Renal pelvis (tissue), 1 donor: ENCODE measurements at regions not wholly inside any gene's neighbourhood (a gene's known extent, or its start where the extent isn't known, plus 50 kb on each side); places are given as distances from the start of the nearest gene placed in this dataset.
"Not testable (repeated sequence)": the region's sequence is repeated elsewhere in the genome, so short reads cannot be mapped to it uniquely, and the experiment has no call there.

Source experiments
- DNase-seq: peaks from one replicate; pipeline ENCODE4 v3.0.0-alpha.2; 2013

DNA sequence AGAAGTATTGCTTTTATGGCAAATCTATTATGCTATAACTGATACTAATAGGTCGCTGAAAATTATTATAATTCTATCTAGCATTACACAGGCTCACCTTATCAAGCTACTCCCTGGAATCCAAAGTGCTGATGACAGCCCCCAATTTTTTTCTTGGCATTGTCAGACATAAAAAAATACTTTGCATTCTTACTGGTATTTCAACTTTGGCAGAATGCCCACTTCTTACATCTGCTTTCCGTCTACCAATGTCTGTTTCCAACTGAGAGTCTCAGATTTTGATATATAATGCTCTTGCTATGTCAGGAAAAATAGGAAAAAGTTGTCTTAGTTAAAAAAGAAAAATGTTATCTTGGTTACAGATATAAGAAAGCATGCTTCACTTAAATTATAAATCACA is 615.4 kb downstream of the C12orf50 start:
- peak; percentile 27 for DNase-seq

DNA sequence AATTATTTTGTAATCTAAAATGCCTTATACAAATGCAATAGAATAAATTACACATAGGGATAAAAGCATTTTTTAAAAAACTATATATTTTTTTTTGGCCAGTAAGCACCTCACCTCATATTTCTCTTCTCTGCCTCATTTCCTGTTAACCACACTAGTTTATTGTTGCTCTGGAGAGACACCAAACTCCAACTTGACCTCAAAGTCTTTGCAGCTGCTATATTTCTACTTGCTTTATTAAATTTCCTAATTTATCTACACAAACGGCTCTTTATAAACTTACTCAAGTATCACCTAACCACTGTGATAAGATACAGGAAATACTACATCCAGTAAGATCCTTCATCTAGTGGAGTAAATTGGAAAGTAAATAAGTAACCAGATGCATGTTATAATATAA is 622.3 kb downstream of the C12orf50 start:
- DNase-seq: no peak

DNA sequence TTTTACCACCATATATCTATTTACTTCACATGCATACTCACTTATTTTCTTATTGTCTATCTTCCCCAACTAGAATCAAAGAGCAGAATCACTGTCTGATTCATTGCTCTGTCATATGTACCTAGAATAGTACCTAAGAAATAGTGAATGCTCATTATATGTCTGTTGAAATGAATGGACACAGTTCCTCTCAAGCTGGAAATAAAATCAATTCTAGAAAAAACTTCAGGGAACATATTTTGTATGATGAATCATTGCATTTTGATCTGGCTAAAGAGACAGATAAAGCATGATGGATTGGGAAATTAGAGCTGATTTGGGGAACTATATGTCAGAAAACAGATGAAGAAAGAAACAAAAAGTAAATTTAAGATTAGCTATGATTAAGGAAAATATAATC is 623.3 kb downstream of the C12orf50 start:
- DNase-seq: no peak

DNA sequence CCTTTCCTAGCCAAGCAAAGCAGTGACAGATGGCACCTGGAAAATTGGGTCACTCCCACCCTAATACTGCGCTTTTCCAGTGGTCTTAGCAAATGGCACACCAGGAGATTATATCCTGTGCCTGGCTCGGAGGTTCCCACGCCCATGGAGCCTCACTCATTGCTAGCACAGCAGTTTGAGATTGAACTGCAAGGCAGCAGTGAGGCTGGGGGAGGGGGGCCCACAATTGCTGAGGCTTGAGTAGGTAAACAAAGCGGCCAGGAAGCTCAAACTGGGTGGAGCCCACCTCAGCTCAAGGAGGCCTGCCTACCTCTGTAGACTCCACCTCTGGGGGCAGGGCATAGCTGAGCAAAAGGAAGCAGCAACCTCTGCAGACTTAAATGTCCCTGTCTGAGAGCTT is 635.0 kb downstream of the C12orf50 start:
- not testable (repeated sequence) for DNase-seq

DNA sequence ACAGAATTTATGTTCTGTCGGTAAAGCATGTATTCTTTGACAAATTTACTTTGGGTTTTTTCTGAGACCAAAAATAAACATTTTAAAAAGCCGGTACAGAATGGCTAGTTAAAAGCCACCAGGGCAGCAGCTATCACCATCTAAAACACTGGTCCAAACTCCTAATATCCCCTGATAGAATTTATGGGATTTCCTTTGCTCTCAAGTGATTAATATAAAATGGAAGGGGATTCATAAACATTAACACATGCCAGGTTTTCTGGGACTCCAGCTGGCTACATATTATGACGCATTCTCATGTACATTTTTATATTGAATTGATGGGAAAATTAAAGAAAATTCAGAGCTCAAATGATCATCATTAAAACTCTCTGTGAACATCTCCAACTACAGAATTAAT is 640.8 kb downstream of the C12orf50 start:
- DNase-seq: no peak

DNA sequence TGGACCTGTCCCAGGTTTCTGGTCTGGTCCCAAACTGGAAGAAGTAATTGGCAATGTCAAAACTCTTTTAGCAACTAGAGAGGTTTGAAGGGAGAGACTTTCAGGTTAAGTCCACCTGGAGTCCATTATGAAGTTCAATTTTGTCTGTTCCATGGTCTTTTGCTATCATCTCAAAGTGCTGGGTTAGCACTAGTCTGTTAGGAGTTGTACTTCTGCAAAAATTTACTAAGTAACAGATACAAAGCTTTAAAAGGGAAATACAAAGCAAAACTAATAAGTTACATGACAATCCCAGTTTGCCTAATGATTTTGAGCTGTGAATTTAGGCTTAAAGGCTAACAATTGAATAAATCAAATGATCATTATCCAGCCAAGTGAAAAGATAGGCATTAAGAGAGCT is 643.9 kb downstream of the C12orf50 start:
- DNase-seq: no peak

DNA sequence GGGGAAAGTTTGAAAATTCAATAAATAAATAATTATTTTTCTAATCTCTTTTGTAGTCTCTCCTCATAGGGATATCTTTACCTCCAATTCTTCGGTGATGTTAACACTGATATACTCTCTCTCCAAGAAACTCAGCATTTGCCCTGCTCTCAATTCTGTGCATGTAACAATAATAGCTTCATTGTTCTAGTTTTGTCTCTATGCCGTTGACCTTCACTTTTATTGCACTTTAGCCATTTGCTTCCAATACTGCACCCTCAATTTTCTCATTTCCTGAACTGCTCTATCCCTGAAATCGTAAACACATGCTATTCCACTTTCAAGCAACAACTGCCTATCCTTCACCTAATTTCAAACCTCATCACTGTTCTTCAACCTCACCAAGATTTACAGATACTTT is 645.0 kb downstream of the C12orf50 start:
- DNase-seq: no peak

DNA sequence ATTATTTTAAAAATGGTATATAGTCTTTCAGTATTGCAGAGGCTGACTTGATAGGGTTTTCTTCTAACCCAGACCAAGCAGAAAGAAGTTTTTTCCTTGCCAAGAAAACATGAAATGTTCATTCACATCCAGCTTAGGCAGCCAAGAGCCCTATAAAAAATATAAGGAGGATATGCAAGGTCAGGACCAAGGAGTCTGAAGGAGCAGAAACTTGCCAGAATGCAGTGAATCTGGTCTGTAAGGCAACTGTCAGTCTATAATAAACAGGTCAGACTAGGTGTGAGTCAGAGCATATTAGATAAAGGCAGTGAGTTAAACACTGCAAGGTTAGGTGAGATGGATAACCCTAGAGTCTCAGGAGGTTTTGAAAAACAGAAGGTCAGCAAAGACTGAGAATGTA is 645.5 kb downstream of the C12orf50 start:
- DNase-seq: no peak

DNA sequence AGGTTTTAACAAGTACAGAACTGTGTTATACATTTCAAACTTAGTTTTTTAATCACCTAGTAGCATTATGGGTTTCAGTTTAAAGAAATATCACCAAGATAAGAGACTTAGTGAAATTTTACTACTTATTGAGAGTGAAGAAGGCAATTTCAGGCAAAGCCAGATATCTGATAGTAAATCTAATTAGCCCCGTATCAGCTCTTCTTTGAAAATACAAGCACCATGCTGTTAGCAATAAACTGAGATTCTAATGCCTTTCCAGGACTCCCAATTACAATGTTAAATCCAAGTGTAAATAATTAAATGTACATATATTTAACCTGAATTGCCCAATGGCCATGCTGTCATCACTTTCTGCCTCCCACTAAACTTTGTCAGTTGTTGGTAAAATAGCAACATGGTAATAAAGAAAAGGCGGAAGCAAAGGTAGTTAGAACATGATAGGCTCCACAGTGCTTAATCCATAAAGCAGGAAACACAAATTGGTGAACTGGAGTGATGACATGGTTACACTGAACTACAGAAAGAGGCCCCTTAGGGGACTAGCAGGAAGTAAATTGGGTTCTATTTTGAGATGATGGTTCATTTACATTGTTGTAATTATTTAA is 646.1 kb downstream of the C12orf50 start:
- no peak for DNase-seq

DNA sequence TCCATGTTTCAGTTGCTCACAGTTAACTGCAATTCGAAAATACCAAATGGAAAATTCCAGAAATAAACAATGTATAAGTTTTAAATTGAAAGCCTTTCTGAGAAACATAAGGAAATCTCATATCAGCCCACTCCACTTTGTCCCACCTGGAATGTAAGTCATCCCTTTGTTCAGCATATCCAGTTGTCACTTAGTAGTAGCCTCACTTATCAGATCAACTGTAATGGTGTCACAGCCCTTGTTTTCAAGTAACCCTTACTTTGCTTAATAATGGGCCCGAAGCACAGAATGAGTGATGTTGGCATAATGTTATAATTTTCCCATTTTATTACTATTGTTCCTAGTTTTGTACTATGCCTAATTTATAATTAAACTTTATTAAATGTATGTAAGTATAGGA is 646.8 kb downstream of the C12orf50 start:
- no peak for DNase-seq

DNA sequence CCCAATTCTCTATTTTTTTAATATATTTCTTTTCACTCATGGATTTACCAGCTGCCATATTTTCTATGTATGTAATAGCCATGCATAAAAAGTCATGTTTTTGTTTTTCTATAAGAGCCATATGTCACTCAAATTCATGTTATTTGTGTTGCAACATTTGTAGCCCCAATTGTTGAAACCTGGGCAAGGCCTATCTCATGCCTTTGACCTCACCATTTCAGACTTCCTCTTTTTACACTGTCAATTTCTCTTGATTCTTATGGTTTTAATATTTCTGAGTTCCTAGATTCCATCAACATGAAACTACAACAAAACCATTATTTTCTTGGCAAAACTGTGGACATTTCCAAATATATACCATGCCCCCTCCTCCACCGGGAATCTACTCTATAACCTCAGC is 647.5 kb downstream of the C12orf50 start:
- DNase-seq: no peak

DNA sequence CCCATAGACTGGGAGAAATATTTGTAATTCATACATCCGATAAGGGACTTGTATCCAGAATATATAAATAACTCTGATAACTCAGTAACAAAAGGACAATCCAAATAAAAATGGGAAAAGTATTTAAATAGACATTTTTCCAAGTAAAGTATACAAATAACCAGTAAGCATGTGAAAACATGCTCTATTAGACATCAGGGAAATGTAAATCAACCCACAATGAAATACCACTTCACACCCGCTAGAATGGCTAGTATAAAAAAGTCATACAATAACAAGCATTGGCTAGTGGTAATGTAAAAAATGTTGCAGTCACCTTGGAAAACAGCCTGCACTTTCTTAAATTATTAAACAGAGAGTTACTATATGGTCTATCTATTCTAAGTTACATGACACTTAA is 650.7 kb downstream of the C12orf50 start:
- no peak for DNase-seq

DNA sequence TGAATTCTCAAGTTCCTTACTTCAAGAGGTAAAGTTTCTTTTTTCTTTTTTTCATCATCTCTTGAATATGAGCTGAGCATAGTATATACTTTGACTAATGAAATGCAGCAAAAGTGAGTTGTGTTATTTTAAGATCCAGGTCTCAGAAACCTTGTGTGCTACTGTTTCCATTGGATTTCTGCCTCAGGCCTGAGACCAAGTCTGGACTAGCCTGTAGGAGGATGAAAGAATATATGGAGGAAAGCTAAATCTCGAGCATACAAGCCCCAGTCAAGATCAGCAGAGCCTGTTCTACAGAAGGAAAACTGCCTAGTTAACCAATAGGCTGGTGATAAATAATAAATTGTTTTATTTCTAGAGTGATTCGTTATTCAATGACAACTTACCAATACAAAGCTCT is 652.5 kb downstream of the C12orf50 start:
- DNase-seq: no peak

DNA sequence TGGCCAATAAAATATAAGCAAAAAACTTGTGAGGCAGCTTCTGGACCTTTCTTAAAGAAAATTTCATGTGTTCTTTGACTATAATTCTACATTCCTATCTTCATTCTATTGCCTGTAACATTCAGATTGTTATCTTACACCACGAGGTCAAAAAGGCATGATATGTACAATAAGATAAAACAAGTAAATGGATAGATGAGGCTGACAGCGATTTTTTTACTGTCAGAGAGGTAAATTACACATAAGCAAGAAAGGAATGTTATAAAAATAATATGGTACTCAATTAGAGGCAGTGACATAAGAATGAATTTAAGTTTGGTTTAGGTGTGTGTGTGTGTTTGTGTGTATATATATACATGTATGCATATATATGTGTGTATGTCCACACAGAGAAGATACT is 660.0 kb downstream of the C12orf50 start:
- DNase-seq: no peak

DNA sequence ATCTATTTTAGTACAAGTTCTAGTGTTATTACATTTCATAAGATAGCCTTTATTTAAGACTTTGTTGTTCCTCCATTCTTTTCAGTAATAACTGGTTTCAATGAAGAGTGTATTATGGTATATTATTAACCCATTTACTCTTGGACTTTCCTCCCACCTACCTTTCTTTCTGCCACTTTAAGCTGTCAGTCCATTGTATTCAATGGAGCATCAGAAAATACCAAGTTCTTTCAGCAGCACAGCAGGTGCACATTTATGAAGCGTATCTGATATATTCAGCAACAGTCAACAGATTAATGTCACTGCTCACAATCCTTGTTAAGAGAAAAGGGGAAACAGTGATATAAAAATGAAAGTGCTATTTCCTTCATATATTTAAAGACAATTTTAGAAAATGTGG is 660.9 kb downstream of the C12orf50 start:
- DNase-seq: no peak

DNA sequence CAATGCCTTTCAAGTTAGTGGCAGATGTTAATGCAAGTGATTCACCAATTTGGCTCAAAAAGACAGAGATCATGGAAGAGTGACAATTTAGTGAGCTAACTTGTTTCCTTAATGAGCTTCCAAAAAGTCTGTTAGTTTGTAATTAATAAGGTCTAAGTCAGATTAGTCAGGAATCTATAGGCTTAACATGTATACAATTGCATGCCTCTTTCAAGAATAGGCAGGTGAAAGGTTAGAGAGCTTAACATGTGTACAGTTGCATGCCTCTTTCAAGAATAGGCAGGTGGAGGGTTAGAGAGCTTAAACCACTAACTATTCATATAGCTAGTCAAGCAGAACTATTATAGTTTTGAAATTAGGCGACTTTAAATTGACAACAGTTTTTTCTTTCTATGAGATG is 663.8 kb downstream of the C12orf50 start:
- no peak for DNase-seq

DNA sequence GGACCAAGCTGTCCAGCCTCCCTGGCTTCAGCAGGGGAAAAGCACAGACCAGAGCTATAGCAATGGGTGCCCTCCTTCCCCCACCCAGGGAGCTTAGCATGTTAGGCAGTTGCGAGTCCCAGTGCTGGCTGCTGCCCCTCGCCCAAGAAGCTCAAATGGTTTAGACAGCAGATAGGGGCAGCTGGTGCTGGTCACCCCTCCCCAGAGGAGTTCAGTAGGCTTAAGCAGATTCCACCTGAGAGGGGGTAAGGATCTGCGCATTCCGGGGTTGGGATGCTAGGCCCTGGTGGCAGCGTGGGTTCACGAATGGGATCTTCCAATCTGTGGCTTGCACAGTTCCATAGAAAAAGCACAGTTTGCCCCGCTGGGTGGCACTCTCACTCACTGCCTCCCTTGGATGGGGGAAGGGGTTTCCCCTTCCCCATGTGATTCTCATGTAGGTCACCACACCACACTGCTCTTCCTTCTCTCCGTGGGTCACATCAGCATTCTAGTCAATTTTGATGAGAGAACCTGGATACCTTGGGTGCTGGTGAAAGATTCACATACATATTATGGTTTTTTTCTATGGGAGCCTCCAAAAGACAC is 665.6 kb downstream of the C12orf50 start:
- DNase-seq: no peak

DNA sequence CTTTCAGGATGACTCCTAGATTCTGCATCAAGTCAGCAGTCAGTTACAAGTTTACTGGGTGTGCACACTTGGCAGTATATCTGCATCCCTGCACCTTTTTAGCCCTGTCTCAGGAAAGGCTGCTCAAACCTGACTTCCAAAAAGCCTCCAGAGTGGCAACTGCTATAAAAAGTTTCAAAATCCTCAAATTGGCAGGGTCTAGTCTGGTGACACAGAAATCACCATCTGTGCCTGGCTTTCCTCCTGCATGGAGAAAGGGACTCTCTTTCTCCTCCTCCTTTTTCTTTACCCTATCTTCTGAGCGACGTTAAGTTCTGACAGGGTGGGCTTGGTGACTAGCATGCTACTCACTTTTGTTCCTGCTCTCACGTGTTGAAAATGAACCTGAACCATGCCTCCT is 679.5 kb downstream of the C12orf50 start:
- no peak for DNase-seq

DNA sequence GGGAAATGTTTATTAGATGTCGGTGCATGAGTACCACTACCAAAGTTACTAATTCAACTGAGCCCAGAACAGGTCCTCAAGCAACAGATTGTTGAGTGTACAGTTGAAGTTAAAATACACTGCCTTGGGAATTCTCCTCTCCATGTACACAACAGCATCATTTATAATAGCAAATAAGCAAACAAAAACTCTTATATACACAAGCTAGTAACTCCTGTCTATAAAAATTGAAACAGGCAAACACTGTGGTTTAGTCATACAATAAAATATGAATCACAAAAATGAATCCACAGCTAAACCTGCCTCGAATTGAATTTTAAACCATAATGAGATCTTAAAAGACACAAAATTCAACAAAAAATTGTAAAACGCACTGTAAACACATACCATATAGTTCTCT is 681.1 kb downstream of the C12orf50 start:
- no peak for DNase-seq

DNA sequence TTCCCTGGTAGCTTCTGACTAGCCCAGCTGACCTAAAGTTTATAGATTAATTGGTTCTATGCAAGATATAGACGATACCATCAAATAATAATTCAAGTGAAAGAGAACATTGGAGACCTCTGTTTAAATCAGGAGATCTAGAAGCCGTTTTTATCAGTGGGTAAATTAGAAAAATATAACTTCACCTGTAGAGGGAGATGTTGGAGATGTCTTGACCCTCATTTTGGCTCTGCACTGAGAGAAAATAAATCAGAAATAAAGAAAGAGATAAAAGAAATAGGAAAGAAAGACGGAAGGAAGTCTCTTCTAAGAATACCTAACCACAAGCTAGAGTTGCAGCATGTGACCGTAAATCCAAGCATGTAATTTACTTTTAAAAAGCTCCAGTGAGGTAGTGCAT is 684.5 kb downstream of the C12orf50 start:
- no peak for DNase-seq

DNA sequence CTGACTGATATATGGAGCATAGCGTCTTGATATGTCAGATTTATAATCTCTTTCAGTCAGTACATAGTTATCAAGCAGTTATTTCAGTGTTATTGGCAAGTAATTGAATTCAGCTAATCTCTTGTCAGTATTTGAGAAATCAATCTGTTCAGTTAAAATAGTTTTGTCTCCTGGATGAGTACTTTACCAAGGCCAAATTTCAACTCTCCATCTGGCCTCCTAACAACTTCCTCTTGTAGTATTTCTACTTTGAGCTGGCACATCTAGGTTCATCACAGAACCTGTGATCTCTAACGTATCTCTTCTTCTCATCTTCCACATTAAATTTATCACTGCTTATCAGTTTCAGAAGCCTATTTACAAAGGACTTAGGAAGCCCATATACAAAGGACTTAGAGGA is 690.5 kb downstream of the C12orf50 start:
- DNase-seq: no peak

DNA sequence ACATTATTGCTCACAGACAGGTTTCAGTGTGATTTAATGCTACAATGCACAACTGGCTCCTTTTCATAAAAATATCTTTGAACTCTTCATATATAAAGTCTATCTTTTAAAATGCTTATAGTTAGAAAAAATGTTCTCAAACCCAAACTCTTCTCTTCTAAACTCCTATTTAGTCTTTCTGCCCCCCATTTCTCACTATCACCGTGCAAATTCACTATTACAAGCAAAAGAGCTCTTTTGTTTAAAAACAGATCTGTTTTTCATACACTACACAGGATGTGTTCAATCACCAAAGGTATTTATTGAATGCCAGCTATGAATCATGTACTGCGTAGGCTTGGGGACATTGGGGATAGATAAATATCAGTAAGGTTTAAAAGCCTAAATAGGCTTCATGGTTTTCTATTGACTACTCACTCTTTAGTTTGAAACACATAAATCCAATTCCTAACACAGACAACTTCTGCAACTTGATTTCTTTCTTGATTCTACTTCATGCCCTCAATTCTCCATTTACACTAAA is 692.3 kb downstream of the C12orf50 start:
- no peak for DNase-seq

DNA sequence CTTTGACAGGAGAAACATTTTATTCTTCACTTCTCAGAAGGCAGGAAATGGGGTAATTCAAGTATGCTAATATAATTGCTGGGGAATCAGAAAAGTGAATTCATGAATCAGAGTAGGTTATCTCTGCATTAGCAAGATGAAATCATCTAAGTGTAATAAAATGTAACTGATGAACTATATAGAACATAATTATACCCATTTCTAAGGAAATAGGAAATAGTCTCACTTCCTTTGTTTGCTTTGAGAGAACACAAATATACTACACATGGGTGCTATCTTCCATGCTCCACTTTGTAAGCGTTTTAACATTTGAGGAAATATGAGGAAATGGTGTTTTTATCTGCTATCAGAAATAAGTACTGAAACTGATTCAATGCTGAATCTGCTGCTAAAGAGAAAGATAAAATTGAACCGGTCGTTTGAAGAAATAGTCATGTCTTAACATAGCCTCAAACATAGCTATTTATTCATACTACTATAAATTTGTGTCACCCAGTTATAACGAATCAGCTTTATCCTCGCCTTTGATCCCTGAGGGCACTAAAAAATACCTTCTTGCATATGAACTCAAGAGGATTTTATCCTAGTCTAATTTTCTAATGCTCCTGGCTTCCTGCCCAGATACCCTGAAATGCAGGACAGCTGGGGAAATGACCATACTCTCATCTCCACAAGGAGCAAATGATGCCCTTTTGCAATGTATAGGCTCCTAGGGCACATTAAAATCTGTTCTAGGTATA is 696.0 kb downstream of the C12orf50 start:
- no peak for DNase-seq
